Activated CD4-positive, alpha-beta T cell treated with anti-CD3 and anti-CD28 coated beads, Interleukin-2, Interleukin-6, amounts not matched to agents 100 ng/mL and 50 ng/mL, durations not matched to agents 16 hours and 8 hours (primary cell): ENCODE measurements at regions not wholly inside any gene's neighbourhood (a gene's known extent, or its start where the extent isn't known, plus 50 kb on each side); places are given as distances from the start of the nearest gene placed in this dataset.

Source experiments
- DNase-seq: peaks from one replicate; pipeline ENCODE4 v3.0.0-alpha.2; 2020

DNA sequence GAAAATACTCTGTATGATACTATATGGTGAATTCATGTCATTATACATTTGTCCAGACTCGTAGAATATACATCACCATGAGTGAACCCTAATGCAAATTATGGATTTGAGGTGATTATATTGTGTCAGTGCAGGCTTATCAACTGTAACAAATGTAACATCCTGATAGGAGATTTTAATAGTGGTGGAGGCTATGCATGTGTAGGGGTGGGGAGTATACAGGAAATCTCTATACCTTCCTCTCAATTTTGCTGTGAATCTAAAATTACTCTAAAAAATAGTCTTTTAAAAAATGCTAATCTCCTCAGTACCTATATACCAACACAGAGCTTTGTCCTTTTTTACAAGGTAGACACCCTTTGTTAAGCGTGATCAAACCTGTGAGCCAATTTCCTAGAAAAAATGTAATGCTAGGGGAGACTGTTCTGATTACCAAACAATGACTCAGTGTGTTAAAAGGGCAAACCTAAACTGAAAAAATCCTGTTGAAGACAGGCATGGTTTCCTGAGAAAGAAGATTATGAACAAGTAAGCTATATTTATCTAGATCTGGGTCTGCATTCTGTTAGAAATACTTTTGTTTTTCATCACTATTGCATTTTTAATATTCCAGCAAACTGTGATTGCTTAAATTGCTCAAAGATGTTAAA, 170.9 kb downstream of the DUSP6 start:
- peak; percentile 75 for DNase-seq

DNA sequence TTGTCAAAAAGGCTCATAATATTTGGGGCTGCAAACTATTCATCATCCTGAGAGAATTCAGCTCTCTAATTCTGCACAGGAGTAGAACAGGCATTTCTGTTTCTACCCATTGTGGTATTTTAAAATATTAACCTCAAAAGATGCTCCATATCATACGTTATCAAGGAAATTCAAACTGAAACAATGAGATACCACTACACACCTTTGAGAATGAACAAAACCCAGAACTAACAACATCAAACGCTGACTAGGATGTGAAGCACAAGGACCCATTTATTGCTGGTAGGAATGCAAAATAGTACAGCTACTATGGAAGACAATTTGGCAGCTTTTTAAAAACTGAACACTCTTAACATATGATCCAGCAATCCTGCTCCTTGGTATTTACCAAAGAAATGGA, 171.8 kb downstream of the DUSP6 start:
- peak; percentile 38 for DNase-seq

DNA sequence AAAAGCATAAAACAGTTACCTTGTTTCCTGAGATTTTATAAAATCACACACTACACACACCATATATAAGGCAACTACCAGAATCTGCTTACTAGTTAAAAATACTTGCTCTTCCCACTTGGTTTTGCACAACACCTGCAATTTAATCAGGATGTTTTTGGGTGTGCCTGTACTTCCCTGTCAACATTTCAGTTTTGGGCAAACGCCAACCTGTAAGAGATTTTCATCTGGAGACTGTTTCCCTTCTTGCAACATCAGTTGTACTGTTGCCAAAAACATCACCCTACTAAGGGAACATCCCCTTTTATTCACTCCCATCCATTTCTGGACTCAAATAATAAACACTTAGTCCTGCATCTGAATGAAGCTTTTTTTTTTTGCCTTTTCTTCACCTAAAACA, 172.3 kb downstream of the DUSP6 start:
- no peak for DNase-seq

- DNase-seq = no peak
These were observed 173.1 kb downstream of the DUSP6 start for GRCh38 chr12:89179245-89179644.

DNA sequence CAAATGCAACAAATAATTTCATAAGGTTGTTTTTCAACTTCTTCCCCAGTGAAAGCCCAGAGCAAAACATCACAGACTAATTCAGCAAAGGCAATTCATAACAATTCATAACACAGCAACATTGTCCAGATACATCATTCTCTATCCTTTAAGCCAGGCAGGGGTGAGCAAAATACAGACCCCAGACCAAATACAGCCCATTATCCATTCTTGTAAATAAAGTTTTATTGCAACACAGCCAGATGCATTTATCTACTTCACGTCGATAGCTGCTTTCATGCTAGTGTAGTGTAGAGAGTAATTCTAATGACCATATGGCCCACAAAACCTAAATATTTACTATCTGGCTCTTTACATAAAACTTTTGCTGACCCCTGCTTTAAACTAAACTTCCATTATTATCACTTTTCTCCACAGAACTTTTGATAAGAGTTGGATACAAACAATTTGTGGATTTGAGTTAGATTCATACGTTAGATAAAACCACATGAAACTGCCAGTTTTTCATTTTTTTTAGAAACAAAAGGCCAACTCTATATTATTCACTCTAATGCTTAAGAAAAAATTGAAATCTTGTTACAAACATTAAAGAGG, 174.4 kb downstream of the DUSP6 start:
- DNase-seq = no peak

DNA sequence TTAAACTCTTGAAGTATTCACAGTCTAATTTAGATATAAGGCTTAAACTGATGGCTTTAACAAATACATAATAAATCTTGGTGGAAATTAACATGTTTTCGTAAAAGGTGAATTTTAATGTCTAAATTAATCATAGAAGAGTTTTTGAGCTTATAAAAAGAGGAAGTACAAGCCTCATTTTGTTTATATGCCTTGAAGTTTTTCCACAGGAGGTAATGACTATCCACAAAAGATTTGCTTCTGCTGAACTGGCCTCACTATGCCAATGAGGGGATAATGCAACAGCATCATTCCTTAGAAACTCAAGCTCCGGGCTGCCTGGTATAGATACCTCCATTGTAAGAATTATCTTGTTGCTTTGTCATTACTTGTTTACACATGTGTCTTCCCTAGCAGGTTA, 175.6 kb downstream of the DUSP6 start:
- no peak for DNase-seq

DNA sequence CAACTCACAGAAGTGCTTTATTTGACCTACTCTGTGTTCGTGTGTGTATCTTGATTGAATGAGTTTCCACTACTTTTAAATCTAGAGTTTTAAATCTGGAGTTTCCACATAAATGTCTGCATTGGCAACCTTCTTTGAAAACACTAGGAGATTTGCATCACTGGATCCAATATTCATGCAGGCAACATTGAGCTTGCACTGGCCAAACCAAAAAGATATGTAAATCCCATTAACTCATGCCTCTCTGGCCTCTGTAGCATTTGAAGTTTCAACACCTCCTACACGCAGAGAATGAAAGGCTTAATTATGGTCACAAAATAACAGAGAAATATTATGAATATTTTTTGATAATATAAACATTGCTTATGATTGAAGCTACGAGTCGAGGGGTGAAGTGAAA, 178.6 kb downstream of the DUSP6 start:
- DNase-seq = no peak

DNA sequence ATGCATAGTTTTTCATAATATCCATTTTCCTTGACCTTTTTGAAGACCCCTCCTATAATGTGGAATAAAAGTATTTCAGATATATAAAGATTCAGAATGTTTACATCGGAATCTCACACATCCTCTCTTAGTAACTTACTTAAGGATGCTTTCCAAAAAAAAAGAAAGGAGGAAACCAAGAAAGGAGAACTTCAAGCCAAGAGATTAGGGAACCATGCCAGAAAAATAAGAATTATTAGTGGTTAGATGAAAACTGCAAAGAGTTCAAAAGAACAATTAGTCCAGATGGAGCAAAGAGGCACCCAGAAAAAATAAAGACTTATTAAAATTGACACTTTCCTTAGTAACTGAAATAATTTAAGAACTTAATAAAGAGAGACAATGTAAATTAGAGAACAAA, 179.2 kb downstream of the DUSP6 start:
- DNase-seq = no peak

- DNase-seq = no peak
These were observed 180.1 kb downstream of the DUSP6 start for GRCh38 chr12:89172224-89172623.

DNA sequence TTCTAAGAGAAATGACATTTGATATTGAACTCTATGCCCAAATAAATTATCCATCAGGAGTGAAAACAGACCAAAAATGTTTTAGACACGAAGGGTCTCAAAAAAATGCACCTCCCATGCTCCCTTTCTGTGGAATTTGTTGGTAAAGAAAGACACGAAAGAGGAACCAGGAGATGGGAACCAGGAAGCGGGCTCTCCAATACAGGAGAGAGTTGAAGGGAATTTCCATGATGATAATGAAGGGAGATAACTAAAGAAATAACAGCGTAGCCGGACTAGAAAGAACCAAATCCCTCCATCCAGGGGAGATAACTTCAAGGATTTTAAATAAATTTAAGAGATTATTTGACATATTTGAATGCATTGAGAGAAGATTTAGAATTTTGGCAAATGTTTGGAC, 183.0 kb downstream of the DUSP6 start:
- no peak for DNase-seq

DNA sequence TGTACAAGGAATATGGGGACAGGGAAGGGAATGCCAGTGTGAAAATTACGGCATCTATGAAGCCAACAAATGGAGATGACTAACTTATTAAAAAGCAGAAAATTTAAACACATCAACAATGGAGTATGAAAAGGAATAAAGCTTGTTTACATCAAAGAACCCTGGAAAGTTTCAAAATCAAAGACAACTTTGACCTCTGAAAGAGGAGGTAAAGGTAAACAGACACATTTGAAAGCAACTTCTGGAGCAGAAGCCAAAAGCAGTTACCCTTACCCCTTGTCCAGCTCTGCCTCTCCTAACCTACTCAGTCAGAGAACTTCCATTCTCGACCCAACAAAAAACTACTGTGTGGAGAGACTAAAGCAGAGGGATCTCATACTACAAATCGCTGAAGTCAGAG, 184.3 kb downstream of the DUSP6 start:
- DNase-seq = no peak

GRCh38 chr12:89166525-89166934, 185.8 kb downstream of the DUSP6 start:
- peak; percentile 23 for DNase-seq

DNA sequence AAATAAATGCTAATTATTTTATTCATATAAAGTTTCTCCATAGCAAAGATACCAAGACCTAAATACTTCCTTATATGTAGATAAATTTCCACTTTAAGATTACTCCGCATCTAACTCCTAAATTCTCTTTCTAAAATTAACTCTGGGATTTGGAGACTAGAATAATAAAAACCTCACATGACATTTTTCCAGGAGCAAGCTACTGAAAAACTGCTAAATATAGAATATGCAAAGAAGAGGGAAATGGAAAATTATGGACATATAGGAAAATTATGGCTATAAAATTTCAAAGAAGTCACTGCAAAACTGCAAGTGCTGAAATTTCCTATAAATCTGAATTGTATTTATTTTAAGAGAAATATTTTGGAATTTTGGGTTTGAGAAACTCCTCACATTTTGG, 186.2 kb downstream of the DUSP6 start:
- no peak for DNase-seq

DNA sequence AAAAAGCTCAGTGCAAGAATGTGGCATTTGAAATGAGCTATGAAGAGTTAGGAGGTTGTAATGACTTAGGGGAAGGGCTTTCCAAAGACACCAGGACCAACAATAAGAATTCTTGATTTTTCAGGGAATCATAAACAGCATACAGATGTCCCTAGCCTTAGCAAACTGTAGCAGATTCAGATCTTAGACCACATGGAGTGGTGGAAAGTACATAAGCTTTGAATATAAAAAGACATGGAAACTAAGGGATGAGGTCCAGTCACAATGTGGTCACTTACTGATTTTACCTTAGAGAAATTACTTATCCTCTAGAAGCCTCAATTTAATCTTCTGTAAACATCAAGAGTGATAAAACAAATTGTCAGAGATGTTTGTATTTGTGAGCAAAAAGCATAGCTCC, 186.6 kb downstream of the DUSP6 start:
- no peak for DNase-seq

- DNase-seq = no peak
These were observed 188.4 kb downstream of the DUSP6 start for GRCh38 chr12:89163918-89164317.

DNA sequence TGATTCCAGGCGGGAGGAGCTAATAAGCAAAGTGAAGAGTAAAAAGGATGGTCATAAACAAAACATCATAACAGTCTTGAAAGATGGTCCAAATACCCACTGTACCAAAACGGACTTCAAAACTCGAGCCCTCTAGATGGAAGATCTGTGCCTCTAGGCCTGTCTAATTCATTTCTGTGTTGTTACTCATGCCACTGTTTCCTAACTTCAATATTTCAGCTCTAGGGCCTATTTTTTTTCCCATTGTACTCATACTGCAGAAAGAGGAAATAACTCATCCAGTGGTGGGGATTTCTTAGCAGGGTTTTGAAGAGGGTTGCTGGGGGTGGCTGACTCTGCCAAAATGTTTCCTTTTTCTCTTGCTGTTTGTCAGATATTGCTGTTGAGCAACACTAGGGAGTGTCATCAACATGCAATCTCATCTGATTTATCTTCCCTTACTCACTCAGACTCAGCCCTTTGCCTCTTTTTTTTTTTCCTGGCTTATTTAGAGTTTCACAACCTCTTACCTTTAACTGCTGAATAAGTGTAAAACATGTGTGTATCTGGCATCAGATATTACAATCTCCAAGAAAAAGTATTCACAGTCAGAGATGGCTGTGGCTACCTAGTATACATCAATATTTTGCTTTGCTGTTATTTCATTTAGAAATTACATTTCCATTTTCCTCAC, 189.6 kb downstream of the DUSP6 start:
- peak; percentile 87 for DNase-seq

GRCh38 chr12:89161557-89161956, 190.7 kb downstream of the DUSP6 start:
- no peak for DNase-seq

DNA sequence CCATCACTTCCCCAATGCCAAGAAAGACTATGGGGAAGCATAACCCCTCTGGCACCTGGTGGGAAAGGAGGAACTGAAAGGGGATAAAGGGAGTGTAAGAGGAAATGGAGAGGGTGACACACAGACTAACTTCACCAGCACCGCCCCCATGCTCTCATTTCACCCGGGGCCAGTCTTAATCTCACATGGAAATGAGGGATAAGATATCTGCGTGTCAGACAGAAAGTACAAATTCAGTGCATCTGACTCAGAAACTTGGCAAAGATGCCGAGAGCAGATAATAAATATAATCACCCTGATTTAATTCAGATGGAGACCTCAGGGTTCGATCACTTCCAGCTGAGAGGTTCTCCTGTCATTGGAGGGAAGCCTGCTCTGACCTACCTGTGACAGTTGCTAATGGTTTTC, 191.6 kb downstream of the DUSP6 start:
- DNase-seq = peak; percentile 66

DNA sequence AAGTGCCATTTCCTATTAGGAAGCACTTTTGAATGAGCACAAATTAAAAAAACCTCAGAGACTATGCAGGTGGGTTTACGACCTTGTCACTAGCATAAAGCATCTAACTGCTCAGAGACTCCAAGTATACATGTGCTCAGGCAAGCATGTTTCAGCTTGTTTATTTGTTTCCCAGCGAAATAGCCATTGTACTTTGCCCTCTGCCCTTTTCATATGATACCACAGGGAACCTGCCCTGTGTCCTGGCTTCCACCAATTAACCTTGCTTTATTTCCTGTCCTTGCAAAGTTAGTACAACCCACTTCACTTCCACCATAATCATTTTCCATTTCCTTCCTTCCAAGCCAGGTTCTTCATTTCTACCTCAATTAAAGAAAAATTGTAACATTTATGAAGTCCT, 194.9 kb downstream of the DUSP6 start:
- DNase-seq = no peak

DNA sequence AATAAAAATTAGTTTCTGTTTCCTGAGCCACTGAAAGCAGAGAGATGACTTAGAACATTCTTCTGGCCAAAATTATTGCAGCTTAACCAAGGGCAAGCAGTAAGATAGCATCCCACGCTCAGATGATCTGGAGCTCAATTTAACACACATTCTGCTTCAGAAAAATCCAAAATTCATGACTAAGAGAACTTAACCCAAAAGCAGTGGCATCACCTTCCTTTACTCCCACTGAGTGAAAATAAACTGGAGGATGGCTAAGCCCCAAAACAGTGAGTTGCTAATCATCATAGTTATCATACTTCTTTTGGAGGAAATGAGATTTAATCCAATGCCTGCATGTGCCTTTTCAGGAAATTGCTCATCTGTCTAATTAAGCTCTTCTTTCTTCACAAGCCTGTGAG, 195.4 kb downstream of the DUSP6 start:
- peak; percentile 20 for DNase-seq

DNA sequence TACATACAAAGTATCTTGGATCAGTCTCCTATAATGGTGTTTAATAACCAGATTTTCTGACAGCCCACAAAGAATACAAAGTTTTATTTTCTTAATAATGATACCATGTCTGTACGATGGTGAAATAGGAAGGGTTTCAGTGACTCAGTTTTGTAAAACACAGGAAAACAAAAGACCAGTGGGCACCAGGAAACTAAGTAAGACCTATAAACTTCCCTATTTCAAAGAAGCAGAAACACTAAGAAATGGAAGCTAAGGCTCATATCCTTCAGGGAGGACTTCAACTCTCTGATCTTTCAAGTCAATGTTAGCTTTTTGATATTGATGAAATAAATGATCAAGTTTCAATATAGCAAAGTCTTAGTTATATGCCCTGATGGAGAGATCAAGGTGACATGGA, 196.0 kb downstream of the DUSP6 start:
- no peak for DNase-seq

DNA sequence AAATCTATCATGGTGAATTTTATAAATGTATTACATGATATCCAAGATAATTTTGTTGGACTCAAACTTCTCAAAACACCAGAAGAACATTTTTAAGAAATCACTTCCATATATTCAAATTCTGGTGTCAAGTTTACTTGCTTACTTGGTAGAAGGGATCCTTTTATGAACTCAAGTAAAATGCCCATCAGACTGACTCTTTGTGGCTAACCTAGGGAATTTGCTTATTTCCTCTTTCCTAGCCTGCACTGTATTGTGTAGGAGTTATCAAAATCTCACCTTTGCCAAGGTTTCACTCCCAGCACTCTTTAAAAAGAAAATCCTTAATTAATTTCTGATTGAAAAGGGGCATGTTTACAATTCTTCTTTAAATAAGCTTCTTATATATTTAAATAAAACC, 196.5 kb downstream of the DUSP6 start:
- no peak for DNase-seq

GRCh38 chr12:89154743-89155499, 197.4 kb downstream of the DUSP6 start:
- DNase-seq = no peak

DNA sequence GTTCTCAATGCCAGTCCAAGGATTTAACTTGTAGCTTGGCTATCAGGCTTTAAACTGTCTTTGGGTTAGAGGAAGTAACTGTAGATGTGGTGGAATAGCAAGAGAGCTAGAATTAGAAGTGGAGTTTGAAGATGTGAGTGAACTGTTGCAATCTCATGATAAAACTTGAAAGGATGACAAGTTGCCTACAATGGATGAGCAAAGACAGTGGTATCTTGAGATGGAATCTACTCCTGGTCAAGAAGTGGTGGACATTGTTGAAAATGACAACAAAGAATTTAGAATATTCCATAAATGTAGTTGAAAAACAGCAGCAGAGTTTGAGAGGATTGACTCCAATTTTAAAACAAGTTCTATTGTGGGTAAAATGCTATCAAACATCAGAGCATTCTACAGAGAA, 199.0 kb downstream of the DUSP6 start:
- DNase-seq = no peak
